H1 (cell line): ENCODE measurements at regions not wholly inside any gene's neighbourhood (a gene's known extent, or its start where the extent isn't known, plus 50 kb on each side); places are given as distances from the start of the nearest gene placed in this dataset.

Experiments
- CTCF ChIA-PET: fragments of 300-600 bp; sonication (Branson Sonifier 250); formaldehyde crosslinking; loops from one replicate; lab custom pipeline; 2021; ENCODE audit not compliant: partially characterized antibody; lab: Charles Lee
- POLR2A ChIA-PET: fragments of 300-600 bp; sonication (Branson Sonifier 250); formaldehyde crosslinking; loops from one replicate; lab custom pipeline; 2021; ENCODE audit warnings: inconsistent platforms; ENCODE audit not compliant: partially characterized antibody; lab: Charles Lee
- DNase-seq, 2 experiments: peaks; one replicate each; pipeline versions ENCODE4 v3.0.0 to v3.0.0-alpha.2; 2010 to 2022; ENCODE audit warnings: low spot score in 2 of 2, low read depth in 1 of 2, mixed read lengths in 1 of 2
- FAIRE-seq: peaks from 2 replicates; lab custom pipeline; 2011; peaks lifted over from hg19 to GRCh38; lab: Jason Lieb, UNC
- H2AFZ ChIP-seq: 2 replicates; pipeline ENCODE4 v1.8.1; 2012; ENCODE audit warnings: low read length, inconsistent platforms
- H2AK5ac ChIP-seq: 2 replicates; pipeline ENCODE4 v1.6.1; 2013; ENCODE audit warnings: low read depth, low read length
- H2BK120ac ChIP-seq: replicated peaks from 2 replicates; pipeline ENCODE3; 2013; ENCODE audit warnings: low read depth, low read length, inconsistent platforms
- H2BK12ac ChIP-seq: 2 replicates; pipeline ENCODE4 v1.6.1; 2013; ENCODE audit warnings: low read depth, low read length
- H2BK15ac ChIP-seq: 2 replicates; pipeline ENCODE4 v1.6.1; 2013; ENCODE audit warnings: low read length
- H2BK20ac ChIP-seq: 2 replicates; pipeline ENCODE4 v1.6.1; 2013; ENCODE audit warnings: low read length
- H2BK5ac ChIP-seq: 2 replicates; pipeline ENCODE4 v1.6.1; 2013; ENCODE audit warnings: low read depth, low read length
- H3K14ac ChIP-seq: 2 replicates; pipeline ENCODE4 v1.6.1; 2013; ENCODE audit warnings: inconsistent platforms; ENCODE audit not compliant: insufficient read length
- H3K18ac ChIP-seq: 2 replicates; pipeline ENCODE4 v1.6.1; 2013; ENCODE audit warnings: low read length; ENCODE audit errors: extremely low read depth
- H3K23ac ChIP-seq: 2 replicates; pipeline ENCODE4 v1.6.1; 2013; ENCODE audit warnings: inconsistent platforms; ENCODE audit not compliant: insufficient read length
- H3K23me2 ChIP-seq: 2 replicates; pipeline ENCODE4 v1.6.1; 2013; ENCODE audit warnings: low read depth, low read length
- H3K27ac ChIP-seq: 2 replicates; pipeline ENCODE4 v1.6.1; 2011; ENCODE audit warnings: low read depth, low read length, inconsistent platforms
- H3K27me3 ChIP-seq, 4 experiments: replicated peaks in 1 of 4; 1 replicate in 1 of 4; 2 replicates in 3 of 4; pipeline versions ENCODE4 v1.6.1 to v1.8.1; 2011 to 2013; ENCODE audit warnings: low read length in 3 of 4, mild to moderate bottlenecking in 3 of 4, inconsistent platforms in 2 of 4, mixed read lengths in 2 of 4, moderate library complexity in 1 of 4; ENCODE audit not compliant: control insufficient read depth in 3 of 4, insufficient read depth in 3 of 4; ENCODE audit errors: extremely low read depth in 1 of 4
- H3K36me3 ChIP-seq, 4 experiments: 2 replicates each; pipeline versions ENCODE4 v1.6.1 to v1.8.1; 2011 to 2013; ENCODE audit warnings: mild to moderate bottlenecking in 4 of 4, low read length in 3 of 4, moderate library complexity in 2 of 4, control low read depth in 1 of 4, inconsistent platforms in 1 of 4; ENCODE audit not compliant: insufficient read depth in 4 of 4, control insufficient read depth in 2 of 4
- H3K4ac ChIP-seq: replicated peaks from 2 replicates; pipeline ENCODE3; 2013; ENCODE audit warnings: low read length, low read depth, mixed read lengths, inconsistent platforms; ENCODE audit not compliant: insufficient read length
- H3K4me1 ChIP-seq, 4 experiments: replicated peaks in 1 of 4; 1 replicate in 1 of 4; 2 replicates in 3 of 4; pipeline versions ENCODE4 v1.6.1 to v1.8.1; 2011 to 2013; ENCODE audit warnings: low read length in 3 of 4, inconsistent platforms in 2 of 4, mixed read lengths in 1 of 4; ENCODE audit not compliant: insufficient read depth in 4 of 4, control insufficient read depth in 3 of 4
- H3K4me2 ChIP-seq, 2 experiments: 2 replicates each; pipeline versions ENCODE4 v1.6.1 to v1.8.1; 2011 to 2013; ENCODE audit warnings: low read depth in 2 of 2, low read length in 2 of 2, control low read depth in 1 of 2, inconsistent platforms in 1 of 2, mild to moderate bottlenecking in 1 of 2; ENCODE audit not compliant: insufficient read depth in 1 of 2
- H3K4me3 ChIP-seq, 4 experiments: fragments of 200-600, 300-600 bp in 1 of 4; sonication (generic), shearing (Covaris generic), sonication (Bioruptor Twin) in 1 of 4; 2 replicates each; pipeline versions ENCODE4 v1.5.1 to v1.8.1; 2011 to 2016; ENCODE audit warnings: low read length in 4 of 4, low read depth in 3 of 4, control low read depth in 2 of 4, inconsistent platforms in 2 of 4, mild to moderate bottlenecking in 2 of 4, mixed read lengths in 1 of 4, moderate library complexity in 1 of 4; ENCODE audit not compliant: insufficient read depth in 2 of 4; ENCODE audit errors: extremely low read depth in 1 of 4
- H3K56ac ChIP-seq: replicated peaks from 2 replicates; pipeline ENCODE3; 2013; ENCODE audit warnings: low read depth, mild to moderate bottlenecking, mixed read lengths, low read length, inconsistent platforms; ENCODE audit not compliant: insufficient read length
- H3K79me1 ChIP-seq: 2 replicates; pipeline ENCODE4 v1.6.1; 2013; ENCODE audit warnings: low read depth, low read length, control low read depth
- H3K79me2 ChIP-seq, 2 experiments: 2 replicates each; pipeline versions ENCODE4 v1.6.1 to v1.8.1; 2012 to 2013; ENCODE audit warnings: low read length in 2 of 2, mild to moderate bottlenecking in 2 of 2, inconsistent platforms in 1 of 2; ENCODE audit not compliant: insufficient read depth in 2 of 2, control insufficient read depth in 1 of 2
- H3K9ac ChIP-seq, 4 experiments: replicated peaks in 1 of 4; 1 replicate in 1 of 4; 2 replicates in 3 of 4; pipeline versions ENCODE4 v1.6.1 to v1.8.1; 2011 to 2013; ENCODE audit warnings: low read depth in 3 of 4, low read length in 3 of 4, control low read depth in 2 of 4, mild to moderate bottlenecking in 2 of 4, moderate library complexity in 2 of 4, inconsistent platforms in 1 of 4; ENCODE audit errors: extremely low read depth in 1 of 4
- H3K9me3 ChIP-seq, 2 experiments: 2 replicates each; pipeline versions ENCODE4 v1.6.1 to v1.8.1; 2012 to 2013; ENCODE audit warnings: mild to moderate bottlenecking in 2 of 2, moderate library complexity in 2 of 2, control low read depth in 1 of 2, inconsistent platforms in 1 of 2, low read depth in 1 of 2, low read length in 1 of 2, mixed read lengths in 1 of 2; ENCODE audit not compliant: insufficient read depth in 2 of 2
- H4K20me1 ChIP-seq, 2 experiments: replicated peaks in 1 of 2; 2 replicates each; pipeline versions ENCODE3 to v1.8.1; 2011 to 2013; ENCODE audit warnings: inconsistent platforms in 2 of 2, low read length in 2 of 2, mild to moderate bottlenecking in 1 of 2; ENCODE audit not compliant: insufficient read depth in 2 of 2, control insufficient read depth in 1 of 2
- H4K5ac ChIP-seq: 2 replicates; pipeline ENCODE4 v1.6.1; 2013; ENCODE audit warnings: low read length, low read depth, mixed read lengths, inconsistent platforms; ENCODE audit not compliant: insufficient read length
- H4K8ac ChIP-seq: 2 replicates; pipeline ENCODE4 v1.8.0; 2013; ENCODE audit warnings: mild to moderate bottlenecking, moderate library complexity, low read length, inconsistent platforms; ENCODE audit not compliant: insufficient read depth; ENCODE audit errors: extremely low read depth
- H4K91ac ChIP-seq: replicated peaks from 2 replicates; pipeline ENCODE3; 2013; ENCODE audit warnings: low read length, mixed read lengths, inconsistent platforms; ENCODE audit not compliant: insufficient read length
- ASH2L ChIP-seq: fragments of 200-600, 300-600 bp; sonication (generic); IDR thresholded peaks from one replicate; pipeline ENCODE4 v1.7.1; 2017; ENCODE audit warnings: low read length
- CBX5 ChIP-seq: fragments of 300-800, 300-1000 bp; sonication (generic); IDR thresholded peaks from 2 replicates; pipeline ENCODE4 v1.7.1; 2016; ENCODE audit warnings: antibody characterized with exemption, low read length, low read depth
- CHD2 ChIP-seq: IDR thresholded peaks from 2 replicates; pipeline ENCODE4 v1.6.1; 2012; ENCODE audit warnings: low read length, improper control_type of control experiment
- EGR1 ChIP-seq: IDR thresholded peaks from 2 replicates; pipeline ENCODE4 v1.6.1; 2011; ENCODE audit warnings: low read depth, low read length, borderline replicate concordance
- EP300 ChIP-seq, 2 experiments: IDR thresholded peaks; 1 replicate in 1 of 2; 2 replicates in 1 of 2; pipeline ENCODE4 v1.6.1; 2011 to 2012; ENCODE audit warnings: low read depth in 2 of 2, low read length in 2 of 2, mild to moderate bottlenecking in 2 of 2, borderline replicate concordance in 1 of 2, inconsistent platforms in 1 of 2, moderate library complexity in 1 of 2
- FOSL1 ChIP-seq: IDR thresholded peaks from 2 replicates; pipeline ENCODE4 v1.6.1; 2011; ENCODE audit warnings: mild to moderate bottlenecking, low read depth, low read length, moderate library complexity; ENCODE audit not compliant: insufficient read depth
- HDAC2 ChIP-seq, 2 experiments: fragments of 300-600 bp in 1 of 2; sonication (generic) in 1 of 2; IDR thresholded peaks; 2 replicates each; pipeline ENCODE4 v1.6.1; 2011 to 2012; ENCODE audit warnings: low read depth in 2 of 2, low read length in 2 of 2, mild to moderate bottlenecking in 2 of 2, moderate library complexity in 2 of 2, borderline replicate concordance in 1 of 2, inconsistent platforms in 1 of 2
- JUND ChIP-seq: IDR thresholded peaks from 2 replicates; pipeline ENCODE4 v1.6.1; 2011; ENCODE audit warnings: mild to moderate bottlenecking, improper control_type of control experiment, low read length
- KDM5A ChIP-seq: fragments of 200-600 bp; IDR thresholded peaks from 2 replicates; pipeline ENCODE4 v1.7.1; 2012; ENCODE audit warnings: mild to moderate bottlenecking, low read length, inconsistent platforms, mixed read lengths
- NANOG ChIP-seq: IDR thresholded peaks from 2 replicates; pipeline ENCODE4 v1.6.1; 2011; ENCODE audit warnings: low read length, low read depth, mild to moderate bottlenecking, inconsistent platforms; ENCODE audit not compliant: insufficient read depth, poor library complexity, severe bottlenecking
- POLR2A ChIP-seq, 2 experiments: IDR thresholded peaks; 1 replicate in 1 of 2; 2 replicates in 1 of 2; pipeline ENCODE4 v1.6.1; 2011; ENCODE audit warnings: low read depth in 2 of 2, low read length in 2 of 2, mild to moderate bottlenecking in 2 of 2; ENCODE audit errors: control extremely low read depth in 1 of 2
- POU5F1 ChIP-seq: IDR thresholded peaks from 2 replicates; pipeline ENCODE4 v1.6.1; 2011; ENCODE audit warnings: low read depth, mild to moderate bottlenecking, low read length, moderate library complexity
- SP2 ChIP-seq: IDR thresholded peaks from 2 replicates; pipeline ENCODE4 v1.6.1; 2012; ENCODE audit warnings: mild to moderate bottlenecking, low read length, inconsistent platforms
- ZNF274 ChIP-seq: IDR thresholded peaks from 2 replicates; pipeline ENCODE4 v1.7.0; 2012; ENCODE audit warnings: low read length, borderline replicate concordance; ENCODE audit errors: extremely low read depth
- WGBS, 2 experiments: shearing (Covaris generic) in 1 of 2; methylation state at CpG; one replicate each; pipeline versions ENCODE4 v1.1.6 to v1.1.7; 2013 to 2015; ENCODE audit warnings: low lambda C conversion rate in 2 of 2, mixed read lengths in 2 of 2, inconsistent platforms in 1 of 2, low coverage in 1 of 2, missing lambda C conversion rate in 1 of 2; ENCODE audit not compliant: insufficient replicate concordance in 2 of 2, insufficient coverage in 1 of 2, insufficient read length in 1 of 2; ENCODE audit errors: extremely low coverage in 1 of 2, missing lambda C conversion rate in 1 of 2; 5-methylcytosine and 5-hydroxymethylcytosine counted together

- H2BK5ac ChIP-seq, result no peak overlapping the region
- no peak overlapping the region for H3K4ac ChIP-seq
- H3K36me3 ChIP-seq, result no peaks in the 10 kb centered on the region
- no peak overlapping the region for H4K91ac ChIP-seq
- no peaks in the 10 kb centered on the region for H4K20me1 ChIP-seq
- H3K18ac ChIP-seq, result no peak overlapping the region
- H2BK12ac ChIP-seq, result no peak overlapping the region
- H3K79me2 ChIP-seq, result no peaks in the 10 kb centered on the region
- WGBS, 2 experiments, result 92% methylated on average over 1 of the region's 1 CpG; no CpG with 5 or more reads in 1 of the 2 experiments
- no peak overlapping the region for H2BK120ac ChIP-seq
- no peak overlapping the region for H3K56ac ChIP-seq
- FAIRE-seq (no peak), DNase-seq (no peak)
- no peak overlapping the region for H3K9ac ChIP-seq
- no peak overlapping the region for H3K4me2 ChIP-seq
- no peak overlapping the region for H2AFZ ChIP-seq
- H2BK20ac ChIP-seq, result no peak overlapping the region
- no peaks in the 10 kb centered on the region for H3K79me1 ChIP-seq
- H4K8ac ChIP-seq, result no peak overlapping the region
- H2AK5ac ChIP-seq, result no peak overlapping the region
- no peak overlapping the region for H3K14ac ChIP-seq
- ChIA-PET POLR2A (no interaction called here), CTCF (interaction anchor here (0.6 to 1.5 kb wide), 2 partner anchors 40 to 176 kb away, joined by 3 to 4 read pairs; no protein-coding TSS in a partner anchor)
- no peaks in the 10 kb centered on the region for H3K9me3 ChIP-seq
- no peak overlapping the region for H2BK15ac ChIP-seq
- H3K23ac ChIP-seq, result no peak overlapping the region
- H3K23me2 ChIP-seq, result no peaks in the 10 kb centered on the region
- H3K4me3 ChIP-seq, result no peak overlapping the region
- no peaks in the 10 kb centered on the region for H3K4me1 ChIP-seq
- H3K27ac ChIP-seq, result no peak overlapping the region
- no peak overlapping the region for H4K5ac ChIP-seq
- no peaks in the 10 kb centered on the region for H3K27me3 ChIP-seq
- TF ChIP-seq NANOG (no peak), ASH2L (no peak), KDM5A (no peak), CHD2 (no peak), POLR2A (IDR thresholded peaks at IDR 0.05; ENCODE audit: control extremely low read depth in 1 of 2, low read depth in 2 of 2, low read length in 2 of 2) (no peak), POU5F1 (no peak), SP2 (no peak), EGR1 (no peak), FOSL1 (no peak), EP300 (IDR thresholded peaks at IDR 0.05; ENCODE audit: borderline replicate concordance in 1 of 2, low read depth in 2 of 2, low read length in 2 of 2) (no peak), HDAC2 (IDR thresholded peaks at IDR 0.05; ENCODE audit: borderline replicate concordance in 1 of 2, low read depth in 2 of 2, low read length in 2 of 2) (no peak), CBX5 (no peak), JUND (no peak), ZNF274 (no peak)
These were observed 161.3 kb downstream of the DRD1 start for GRCh38 chr5:175282611-175283225.
